Mucosa of rectum (tissue), 2 donors: ENCODE measurements at regions not wholly inside any gene's neighbourhood (a gene's known extent, or its start where the extent isn't known, plus 50 kb on each side); places are given as distances from the start of the nearest gene placed in this dataset.
"Not testable (repeated sequence)": the region's sequence is repeated elsewhere in the genome, so short reads cannot be mapped to it uniquely, and the experiment has no call there.

Experiments
- H3K27ac ChIP-seq, 2 donors: one replicate each; pipeline ENCODE4 v1.7.0; 2013; ENCODE audit warnings: inconsistent platforms in 2 of 2, low read depth in 2 of 2, low read length in 2 of 2
- H3K27me3 ChIP-seq, 2 donors: one replicate each; pipeline ENCODE4 v1.7.0; 2013; ENCODE audit warnings: low read length in 2 of 2; ENCODE audit not compliant: control insufficient read depth in 2 of 2, insufficient read depth in 2 of 2
- H3K36me3 ChIP-seq, 2 donors: one replicate each; pipeline ENCODE4 v1.7.0; 2013; ENCODE audit warnings: low read length in 2 of 2; ENCODE audit not compliant: control insufficient read depth in 2 of 2, insufficient read depth in 2 of 2
- H3K4me1 ChIP-seq, 2 donors: one replicate each; pipeline ENCODE4 v1.7.0; 2013; ENCODE audit warnings: low read length in 2 of 2, mild to moderate bottlenecking in 1 of 2; ENCODE audit not compliant: control insufficient read depth in 2 of 2, insufficient read depth in 2 of 2
- H3K4me3 ChIP-seq, 2 donors: one replicate each; pipeline ENCODE4 v1.7.0; 2013; ENCODE audit warnings: low read length in 2 of 2
- H3K9ac ChIP-seq, 2 donors: one replicate each; pipeline ENCODE4 v1.7.0; 2013; ENCODE audit warnings: low read length in 2 of 2, low read depth in 1 of 2, mild to moderate bottlenecking in 1 of 2
- H3K9me3 ChIP-seq, 2 donors: one replicate each; pipeline ENCODE4 v1.7.0; 2013; ENCODE audit warnings: low read length in 2 of 2; ENCODE audit not compliant: control insufficient read depth in 2 of 2
- donor health status: healthy.
- donor health status: Normal muscosa, but diverticular disease.

DNA sequence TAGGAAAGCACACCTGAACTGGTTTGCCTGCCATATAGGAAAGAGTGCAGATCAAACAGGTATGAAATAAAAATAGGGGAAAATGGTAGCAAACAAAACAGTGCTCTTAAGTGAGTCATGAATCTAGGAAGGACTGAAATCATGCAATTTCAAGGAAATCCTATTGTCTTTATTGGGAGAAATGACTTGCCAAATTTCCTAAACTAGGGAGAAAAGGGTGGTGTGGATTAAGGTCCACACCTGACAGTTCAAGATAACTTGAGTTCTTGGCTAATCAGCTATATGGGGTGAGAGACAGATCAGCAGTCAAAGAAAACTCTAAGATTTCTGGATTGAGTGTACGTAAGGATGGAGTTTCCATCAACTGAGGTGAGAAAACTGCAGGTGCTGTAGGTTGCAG, 101.1 kb downstream of the PRKAB2 start:
- no peaks in the 10 kb centered on the region for H3K36me3 ChIP-seq
- no peaks in the 10 kb centered on the region for H3K9me3 ChIP-seq
- H3K4me3 ChIP-seq: no peak overlapping the region
- H3K4me1 ChIP-seq: no peaks in the 10 kb centered on the region
- H3K27ac ChIP-seq: no peak overlapping the region
- H3K9ac ChIP-seq: no peak overlapping the region
- H3K27me3 ChIP-seq: peaks cover 24 to 26% of the 10 kb centered on the region in 2 donors

DNA sequence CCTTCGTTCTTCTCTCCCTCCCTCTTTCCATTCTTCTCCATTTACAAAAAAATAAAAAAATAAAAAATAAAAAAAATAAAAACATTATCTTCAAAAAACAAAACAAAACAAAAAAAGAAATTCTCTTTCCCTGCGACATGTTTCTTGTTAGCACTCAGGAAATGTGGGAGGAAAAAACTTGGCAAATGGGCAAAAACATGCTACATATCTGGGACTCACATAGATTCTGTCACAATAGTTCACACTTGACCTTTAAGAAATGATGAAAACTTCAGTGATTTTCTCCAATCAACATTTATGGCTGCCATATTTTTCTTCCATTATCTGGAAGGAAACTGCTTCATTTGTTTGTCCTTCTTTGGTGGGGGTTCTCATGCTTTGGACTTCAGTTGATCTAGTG, 109.3 kb downstream of the PRKAB2 start:
- H3K4me3 ChIP-seq: no peak overlapping the region
- H3K9ac ChIP-seq: no peak overlapping the region
- no peaks in the 10 kb centered on the region for H3K36me3 ChIP-seq
- H3K9me3 ChIP-seq: no peaks in the 10 kb centered on the region
- no peaks in the 10 kb centered on the region for H3K27me3 ChIP-seq
- no peak overlapping the region for H3K27ac ChIP-seq
- H3K4me1 ChIP-seq: no peaks in the 10 kb centered on the region

GRCh38 chr1:147061880-147062279, 110.4 kb downstream of the PRKAB2 start:
- H3K4me1 ChIP-seq, H3K9me3 ChIP-seq, H3K27me3 ChIP-seq, H3K9ac ChIP-seq, H3K27ac ChIP-seq, H3K36me3 ChIP-seq, H3K4me3 ChIP-seq: not testable (repeated sequence)

DNA sequence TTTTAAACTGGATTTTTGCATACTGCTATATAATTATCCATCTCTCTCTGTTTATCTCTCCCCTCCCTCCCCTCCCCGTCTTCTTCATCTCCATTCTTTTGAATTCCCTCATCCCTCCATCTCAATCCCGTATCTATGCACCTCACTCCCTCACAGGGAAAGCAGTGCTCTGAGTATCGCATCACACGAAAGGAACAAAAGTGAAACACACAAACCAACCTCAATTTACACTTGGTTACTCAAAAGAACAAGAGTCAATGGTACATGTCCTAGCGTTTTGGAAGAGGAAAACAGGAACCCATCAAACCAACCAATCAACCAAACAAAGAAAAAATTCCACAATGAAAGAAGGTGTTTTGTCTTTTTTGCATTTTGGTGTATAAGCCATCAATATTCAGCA, 115.1 kb downstream of the NBPF12 start:
- H3K27ac ChIP-seq: no peak overlapping the region
- no peaks in the 10 kb centered on the region for H3K4me1 ChIP-seq
- no peak overlapping the region for H3K4me3 ChIP-seq
- no peaks in the 10 kb centered on the region for H3K36me3 ChIP-seq
- no peaks in the 10 kb centered on the region for H3K27me3 ChIP-seq
- no peak overlapping the region for H3K9ac ChIP-seq
- no peaks in the 10 kb centered on the region for H3K9me3 ChIP-seq

DNA sequence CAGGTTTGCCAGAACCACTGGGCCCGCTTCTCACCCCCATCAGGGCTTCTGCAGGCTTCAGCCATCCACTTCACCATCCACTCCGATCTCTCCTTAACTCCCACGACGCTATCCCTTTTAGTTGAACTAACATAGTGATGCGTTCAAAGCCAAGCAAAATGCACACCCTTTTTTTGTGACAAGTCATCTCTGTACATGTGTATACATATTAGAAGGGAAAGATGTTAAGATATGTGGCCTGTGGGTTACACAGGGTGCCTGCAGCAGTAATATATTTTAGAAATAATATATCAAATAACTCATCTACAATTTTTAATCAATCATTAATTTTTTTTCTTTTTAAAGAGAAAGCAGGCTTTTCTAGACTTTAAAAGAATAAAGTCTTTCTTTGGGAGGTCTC, 114.6 kb downstream of the NBPF12 start:
- Histone ChIP-seq H3K9ac (no peak overlapping the region), H3K4me3 (no peak overlapping the region), H3K27ac (no peak overlapping the region), H3K4me1 (no peaks in the 10 kb centered on the region), H3K9me3 (no peaks in the 10 kb centered on the region), H3K27me3 (no peaks in the 10 kb centered on the region), H3K36me3 (no peaks in the 10 kb centered on the region)

GRCh38 chr1:147052143-147052542, 114.0 kb downstream of the NBPF12 start:
- no peak overlapping the region for H3K9ac ChIP-seq
- H3K9me3 ChIP-seq: no peaks in the 10 kb centered on the region
- H3K27me3 ChIP-seq: no peaks in the 10 kb centered on the region
- no peak overlapping the region for H3K4me3 ChIP-seq
- H3K4me1 ChIP-seq: no peaks in the 10 kb centered on the region
- H3K27ac ChIP-seq: no peak overlapping the region
- H3K36me3 ChIP-seq: no peaks in the 10 kb centered on the region

GRCh38 chr1:147051136-147051535, 113.0 kb downstream of the NBPF12 start:
- Histone ChIP-seq H3K4me1 (no peaks in the 10 kb centered on the region), H3K36me3 (no peaks in the 10 kb centered on the region), H3K9me3 (no peaks in the 10 kb centered on the region), H3K27ac (no peak overlapping the region), H3K4me3 (no peak overlapping the region), H3K27me3 (no peaks in the 10 kb centered on the region), H3K9ac (no peak overlapping the region)

- H3K27ac ChIP-seq: no peak overlapping the region
- no peaks in the 10 kb centered on the region for H3K4me1 ChIP-seq
- H3K9ac ChIP-seq: no peak overlapping the region
- H3K27me3 ChIP-seq: no peaks in the 10 kb centered on the region
- no peaks in the 10 kb centered on the region for H3K36me3 ChIP-seq
- no peaks in the 10 kb centered on the region for H3K9me3 ChIP-seq
- H3K4me3 ChIP-seq: no peak overlapping the region
Measured at GRCh38 chr1:147050654-147051053, 112.5 kb downstream of the NBPF12 start.

DNA sequence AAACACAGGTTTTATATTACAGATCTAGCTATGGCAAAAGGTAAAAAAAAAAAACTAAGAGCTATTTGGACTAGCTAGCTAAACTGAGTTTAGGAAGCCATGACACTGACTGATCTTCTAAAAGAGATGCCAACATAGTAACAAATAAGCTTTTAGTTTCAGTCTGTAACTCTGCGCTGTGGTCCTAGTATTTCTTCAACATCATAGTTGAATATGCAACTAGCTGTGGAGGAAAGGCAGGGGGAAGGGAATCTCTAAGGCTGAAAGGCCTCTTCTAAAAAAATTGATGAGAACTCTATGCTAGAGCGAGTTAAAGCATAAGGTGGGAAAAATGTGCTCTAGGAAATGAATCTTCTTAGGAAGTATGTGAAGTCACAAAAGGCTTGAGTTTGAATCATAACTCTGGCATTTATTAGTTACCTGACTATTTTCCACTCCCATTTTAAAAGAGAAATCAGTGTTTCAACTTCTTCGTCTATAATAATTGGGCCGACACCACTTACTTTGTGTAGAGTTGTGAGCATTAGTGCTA, 108.8 kb downstream of the NBPF12 start:
- not testable (repeated sequence) for H3K9ac ChIP-seq, H3K4me3 ChIP-seq, H3K27ac ChIP-seq, H3K4me1 ChIP-seq, H3K36me3 ChIP-seq, H3K9me3 ChIP-seq, H3K27me3 ChIP-seq

- no peak overlapping the region for H3K9ac ChIP-seq
Measured at GRCh38 chr1:147046189-147046862, 108.2 kb downstream of the NBPF12 start.

More at GRCh38 chr1:147046189-147046862, 108.2 kb downstream of the NBPF12 start:
- Histone ChIP-seq H3K4me3 (no peak overlapping the region), H3K27ac (no peak overlapping the region), H3K36me3 (no peaks in the 10 kb centered on the region), H3K27me3 (no peaks in the 10 kb centered on the region), H3K9me3 (no peaks in the 10 kb centered on the region), H3K4me1 (no peaks in the 10 kb centered on the region)
